HL-60 (cell line): ENCODE measurements at regions not wholly inside any gene's neighbourhood (a gene's known extent, or its start where the extent isn't known, plus 50 kb on each side); places are given as distances from the start of the nearest gene placed in this dataset.

Source experiments
- DNase-seq, 2 experiments: peaks; one replicate each; pipeline ENCODE4 v3.0.0-alpha.2; 2010 to 2020; ENCODE audit warnings: low read depth in 1 of 2, low spot score in 1 of 2
- H3K27ac ChIP-seq: fragments of 250-450 bp; sonication (Bioruptor Pico); replicated peaks from 2 replicates; pipeline ENCODE4 v1.5.1; 2020; ENCODE audit warnings: mild to moderate bottlenecking, moderate library complexity
- H3K27me3 ChIP-seq: fragments of 250-450 bp; sonication (Bioruptor Pico); 2 replicates; pipeline ENCODE4 v1.5.1; 2021; ENCODE audit warnings: mild to moderate bottlenecking, moderate library complexity; ENCODE audit not compliant: insufficient read depth, poor library complexity, severe bottlenecking
- H3K4me3 ChIP-seq: replicated peaks from 2 replicates; pipeline ENCODE4 v1.5.1; 2011; ENCODE audit warnings: mild to moderate bottlenecking, control low read depth, low read length; ENCODE audit not compliant: insufficient read depth
- CTCF ChIP-seq: IDR thresholded peaks from one replicate; pipeline ENCODE4 v1.5.1; 2011; ENCODE audit warnings: low read length, control low read depth, inconsistent platforms; ENCODE audit not compliant: insufficient read depth
- GABPA ChIP-seq: IDR thresholded peaks from 2 replicates; pipeline ENCODE4 v1.6.1; 2012; ENCODE audit warnings: low read depth
- POLR2AphosphoS5 ChIP-seq: IDR thresholded peaks from 2 replicates; pipeline ENCODE4 v1.6.1; 2012; ENCODE audit warnings: low read depth
- REST ChIP-seq: IDR thresholded peaks from 2 replicates; pipeline ENCODE4 v1.6.1; 2012; ENCODE audit warnings: low read depth; ENCODE audit not compliant: insufficient replicate concordance
- SPI1 ChIP-seq: IDR thresholded peaks from 2 replicates; pipeline ENCODE4 v1.6.1; 2012; ENCODE audit warnings: low read depth, mild to moderate bottlenecking, borderline replicate concordance

GRCh38 chr2:5504756-5505155 lies 187.4 kb upstream of the SOX11 start:
- no peak overlapping the region for H3K4me3 ChIP-seq
- no peak for DNase-seq
- no peak overlapping the region for H3K27ac ChIP-seq
- H3K27me3 ChIP-seq: no peaks in the 10 kb centered on the region
- TF ChIP-seq CTCF: no peak
- TF ChIP-seq POLR2AphosphoS5: no peak
- no peak for TF ChIP-seq GABPA
- TF ChIP-seq SPI1: no peak
- TF ChIP-seq REST: no peak

- no peak overlapping the region for H3K4me3 ChIP-seq
- DNase-seq: no peak
- H3K27ac ChIP-seq: no peak overlapping the region
- H3K27me3 ChIP-seq: no peaks in the 10 kb centered on the region
- TF ChIP-seq SPI1 (no peak), GABPA (no peak), CTCF (no peak), POLR2AphosphoS5 (no peak), REST (no peak)
These were observed 184.8 kb upstream of the SOX11 start for GRCh38 chr2:5507367-5507766.

- H3K27me3 ChIP-seq: no peaks in the 10 kb centered on the region
- TF ChIP-seq REST: no peak
- TF ChIP-seq CTCF: no peak
- TF ChIP-seq SPI1: no peak
- no peak for TF ChIP-seq GABPA
- no peak for TF ChIP-seq POLR2AphosphoS5
- no peak for DNase-seq
- no peak overlapping the region for H3K27ac ChIP-seq
- no peak overlapping the region for H3K4me3 ChIP-seq
These were observed 182.8 kb upstream of the SOX11 start for GRCh38 chr2:5509362-5509761.
